GM21390 (cell line): ENCODE measurements at regions not wholly inside any gene's neighbourhood (a gene's known extent, or its start where the extent isn't known, plus 50 kb on each side); places are given as distances from the start of the nearest gene placed in this dataset.
A peak's percentile ranks its signal among the peaks of the same experiment; 100 is the strongest.

Source experiments
- ATAC-seq: cut with Tn5 transposase; IDR thresholded peaks from one replicate; pipeline ENCODE4 v1.9.1; 2021; ENCODE audit not compliant: unreplicated experiment

GRCh38 chr5:76030343-76030742 is 52.8 kb upstream of the SV2C start:
- ATAC-seq, result no peak

GRCh38 chr5:76029739-76030138 is 53.4 kb upstream of the SV2C start:
- no peak for ATAC-seq

- no peak for ATAC-seq
These were observed 57.4 kb upstream of the SV2C start for GRCh38 chr5:76025790-76026189.

GRCh38 chr5:76025069-76025468 is 58.1 kb upstream of the SV2C start:
- no peak for ATAC-seq

- ATAC-seq, result no peak
These were observed 60.6 kb upstream of the SV2C start for GRCh38 chr5:76022611-76023010.

GRCh38 chr5:76021936-76022584 is 61.1 kb upstream of the SV2C start:
- no peak for ATAC-seq

- ATAC-seq, result no peak
These were observed 66.9 kb upstream of the SV2C start for GRCh38 chr5:76016258-76016657.

- no peak for ATAC-seq
These were observed 69.2 kb upstream of the SV2C start for GRCh38 chr5:76014005-76014404.

- no peak for ATAC-seq
These were observed 75.3 kb upstream of the SV2C start for GRCh38 chr5:76007904-76008303.

- ATAC-seq, result no peak
These were observed 82.6 kb upstream of the SV2C start for GRCh38 chr5:76000582-76000981.

GRCh38 chr5:75993643-75994520 is 89.3 kb upstream of the SV2C start:
- ATAC-seq, result no peak

- no peak for ATAC-seq
These were observed 90.0 kb upstream of the SV2C start for GRCh38 chr5:75993183-75993582.

- ATAC-seq, result no peak
These were observed 90.4 kb upstream of the SV2C start for GRCh38 chr5:75992753-75993152.

- no peak for ATAC-seq
These were observed 98.1 kb upstream of the SV2C start for GRCh38 chr5:75985077-75985476.

GRCh38 chr5:75975496-75975895 is 107.7 kb upstream of the SV2C start:
- no peak for ATAC-seq

- peak; percentile 68 for ATAC-seq
These were observed 117.9 kb upstream of the SV2C start for GRCh38 chr5:75965292-75965691.

- ATAC-seq, result peak; percentile 85
These were observed 119.2 kb upstream of the SV2C start for GRCh38 chr5:75964008-75964407.

GRCh38 chr5:75963554-75963953 is 119.6 kb upstream of the SV2C start:
- ATAC-seq, result no peak

GRCh38 chr5:75961818-75962217 is 121.4 kb upstream of the SV2C start:
- no peak for ATAC-seq

GRCh38 chr5:75960129-75960528 is 123.1 kb upstream of the SV2C start:
- ATAC-seq, result no peak

GRCh38 chr5:75952963-75953362 is 130.2 kb upstream of the SV2C start:
- no peak for ATAC-seq

GRCh38 chr5:75952291-75952690 is 130.9 kb upstream of the SV2C start:
- ATAC-seq, result no peak
